ENCODE measurements at regions not wholly inside any gene's neighbourhood (a gene's known extent, or its start where the extent isn't known, plus 50 kb on each side); places are given as distances from the start of the nearest gene placed in this dataset.
A peak's percentile ranks its signal among the peaks of the same experiment; 100 is the strongest.

DNA sequence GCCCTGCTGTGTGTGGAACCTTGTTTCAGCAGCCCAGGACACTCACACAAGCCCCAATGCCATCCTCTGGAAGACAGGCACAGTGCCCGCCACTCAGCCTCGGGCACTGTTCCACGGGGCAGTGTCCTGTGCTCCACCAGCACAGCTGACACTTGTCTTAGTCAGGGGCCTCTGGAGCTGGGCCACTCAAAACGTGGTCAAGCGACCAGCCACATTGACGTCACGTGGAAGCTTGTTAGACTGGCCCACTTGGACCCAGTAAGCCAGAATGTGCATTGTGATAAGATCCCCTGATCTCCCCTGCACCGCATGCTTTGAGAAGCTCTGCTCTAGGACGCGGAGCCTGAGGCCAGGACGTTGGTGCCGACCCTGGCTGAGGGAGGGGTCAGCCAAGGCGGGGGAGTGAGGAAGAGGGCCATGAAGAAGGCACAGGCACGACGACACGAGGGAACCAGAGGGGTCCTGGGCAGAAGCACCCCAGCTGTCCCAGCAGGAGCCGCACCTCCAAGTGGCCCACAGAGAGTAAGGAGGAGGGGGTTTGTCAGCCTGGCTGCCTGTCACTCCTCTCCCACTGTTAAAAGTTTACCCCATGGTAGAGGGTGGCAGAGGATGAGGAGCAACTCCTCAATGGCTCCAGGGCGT lies 64.6 kb downstream of the LINC01488 start:
- Histone ChIP-seq H3K27me3 (no peaks in the 10 kb centered on the region), H3K27ac (no peak overlapping the region), H3K4me1 (peaks cover 4 to 14% of the 10 kb centered on the region in 2 donors), H3K9me3 (no peaks in the 10 kb centered on the region), H3K36me3 (no peaks in the 10 kb centered on the region), H3K4me3 (replicated peaks in 1 of 3) (no peak overlapping the region)
- peak; percentile 66 to 68 for DNase-seq
- intact Hi-C loops (cut with DNase I) = no loop called here
- 57 to 69% methylated on average over 13 to 14 of the region's 18 CpGs for WGBS, 2 donors
- TF ChIP-seq POLR2A (IDR thresholded peaks at IDR 0.05) = no peak
- TF ChIP-seq, protein P1, sequence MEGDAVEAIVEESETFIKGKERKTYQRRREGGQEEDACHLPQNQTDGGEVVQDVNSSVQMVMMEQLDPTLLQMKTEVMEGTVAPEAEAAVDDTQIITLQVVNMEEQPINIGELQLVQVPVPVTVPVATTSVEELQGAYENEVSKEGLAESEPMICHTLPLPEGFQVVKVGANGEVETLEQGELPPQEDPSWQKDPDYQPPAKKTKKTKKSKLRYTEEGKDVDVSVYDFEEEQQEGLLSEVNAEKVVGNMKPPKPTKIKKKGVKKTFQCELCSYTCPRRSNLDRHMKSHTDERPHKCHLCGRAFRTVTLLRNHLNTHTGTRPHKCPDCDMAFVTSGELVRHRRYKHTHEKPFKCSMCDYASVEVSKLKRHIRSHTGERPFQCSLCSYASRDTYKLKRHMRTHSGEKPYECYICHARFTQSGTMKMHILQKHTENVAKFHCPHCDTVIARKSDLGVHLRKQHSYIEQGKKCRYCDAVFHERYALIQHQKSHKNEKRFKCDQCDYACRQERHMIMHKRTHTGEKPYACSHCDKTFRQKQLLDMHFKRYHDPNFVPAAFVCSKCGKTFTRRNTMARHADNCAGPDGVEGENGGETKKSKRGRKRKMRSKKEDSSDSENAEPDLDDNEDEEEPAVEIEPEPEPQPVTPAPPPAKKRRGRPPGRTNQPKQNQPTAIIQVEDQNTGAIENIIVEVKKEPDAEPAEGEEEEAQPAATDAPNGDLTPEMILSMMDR (IDR thresholded peaks at IDR 0.05) = no peak

DNA sequence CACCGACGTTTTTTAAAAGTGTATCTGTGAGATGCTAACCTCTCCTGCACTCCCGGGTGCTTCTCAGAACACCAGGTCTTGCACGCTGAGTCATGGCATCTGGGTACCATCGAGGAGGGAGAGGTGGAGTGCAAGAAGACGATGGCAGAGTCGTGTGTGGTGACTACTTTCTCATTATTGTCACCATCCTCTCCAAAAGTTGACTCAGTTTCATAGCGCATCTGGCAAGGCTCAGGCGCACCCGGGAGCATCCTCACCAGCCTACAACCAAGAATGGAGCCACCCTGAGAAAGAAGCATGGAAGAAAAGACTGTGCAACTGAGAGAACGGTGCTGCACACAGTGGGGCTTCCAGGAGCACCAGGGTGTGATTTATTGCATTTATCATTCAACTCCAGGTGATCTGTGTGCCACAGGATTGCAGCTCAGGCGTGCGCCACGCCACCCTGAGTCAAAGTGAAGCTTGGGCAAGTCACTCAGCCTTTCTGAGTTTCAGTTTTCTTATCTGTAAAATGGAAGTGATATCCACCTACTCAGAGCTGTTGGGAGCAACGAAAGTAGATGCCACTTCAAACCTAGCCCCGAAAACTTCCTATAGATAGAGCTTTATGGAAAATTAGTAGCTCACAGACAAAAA lies 65.4 kb downstream of the LINC01488 start:
- intact Hi-C loops (cut with DNase I) = no loop called here
- Histone ChIP-seq H3K27me3 (no peaks in the 10 kb centered on the region), H3K4me1 (peaks cover 0 to 7% of the 10 kb centered on the region in 2 donors), H3K27ac (no peak overlapping the region), H3K4me3 (replicated peaks in 1 of 3) (no peak overlapping the region), H3K9me3 (no peaks in the 10 kb centered on the region), H3K36me3 (no peaks in the 10 kb centered on the region)
- TF ChIP-seq POLR2A (IDR thresholded peaks at IDR 0.05) = no peak
- TF ChIP-seq, protein P1 (IDR thresholded peaks at IDR 0.05) = no peak
- WGBS, 2 donors = 86 to 93% methylated on average over 16 of the region's 16 CpGs
- DNase-seq = no peak

DNA sequence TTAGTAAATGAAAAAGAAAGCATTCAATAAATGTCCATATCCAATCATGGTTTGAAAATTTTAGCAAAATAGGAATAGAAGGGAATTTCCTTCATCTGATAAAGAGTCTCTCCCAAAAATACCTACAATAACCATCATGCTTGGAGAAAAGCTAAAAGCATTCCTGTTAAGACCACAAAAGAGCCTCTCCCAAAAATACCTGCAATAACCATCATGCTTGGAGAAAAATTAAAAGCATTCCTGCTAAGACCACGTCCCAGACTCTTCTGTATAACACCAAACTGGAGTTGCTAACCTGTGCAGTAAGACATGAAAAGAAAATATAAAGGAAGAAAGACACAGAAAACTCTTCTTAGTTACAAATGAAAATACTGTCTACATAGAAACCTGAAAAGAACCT lies 69.4 kb downstream of the LINC01488 start:
- Histone ChIP-seq H3K4me1 (no peaks in the 10 kb centered on the region), H3K27me3 (no peaks in the 10 kb centered on the region), H3K9me3 (no peaks in the 10 kb centered on the region), H3K4me3 (replicated peaks in 1 of 3) (no peak overlapping the region), H3K36me3 (no peaks in the 10 kb centered on the region), H3K27ac (no peak overlapping the region)
- WGBS, 2 donors = 76 to 82% methylated on average over 1 of the region's 1 CpG
- TF ChIP-seq, protein P1 (IDR thresholded peaks at IDR 0.05) = no peak
- TF ChIP-seq POLR2A (IDR thresholded peaks at IDR 0.05) = no peak
- intact Hi-C loops (cut with DNase I) = no loop called here
- no peak for DNase-seq

DNA sequence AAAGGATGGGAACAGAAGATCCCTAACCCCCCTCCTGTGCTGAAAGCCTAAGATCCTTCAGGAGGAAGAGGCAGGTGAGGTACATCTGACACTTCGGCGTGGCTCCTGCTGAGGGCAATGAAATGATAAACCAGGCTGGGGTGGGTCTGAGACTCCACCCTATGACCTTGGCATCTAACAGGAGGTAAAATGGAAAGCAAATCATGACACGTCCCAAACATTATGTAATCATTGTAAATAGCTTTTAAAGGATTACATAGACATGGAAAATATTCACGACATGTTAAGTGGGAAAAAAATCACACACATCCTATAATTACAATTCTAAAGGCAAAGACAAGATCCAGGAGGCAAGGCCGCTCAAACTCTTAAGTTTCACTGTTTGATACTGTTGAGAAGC lies 70.5 kb downstream of the LINC01488 start:
- no peaks in the 10 kb centered on the region for H3K4me1 ChIP-seq
- H3K36me3 ChIP-seq = no peaks in the 10 kb centered on the region
- no peak for TF ChIP-seq POLR2A (IDR thresholded peaks at IDR 0.05)
- TF ChIP-seq, protein P1 (IDR thresholded peaks at IDR 0.05) = no peak
- intact Hi-C loops (cut with DNase I) = no loop called here
- H3K4me3 ChIP-seq (replicated peaks in 1 of 3) = no peak overlapping the region
- H3K27ac ChIP-seq = no peak overlapping the region
- no peaks in the 10 kb centered on the region for H3K27me3 ChIP-seq
- no peak for DNase-seq
- WGBS, 2 donors = 92 to 93% methylated on average over 5 of the region's 5 CpGs
- H3K9me3 ChIP-seq = no peaks in the 10 kb centered on the region

DNA sequence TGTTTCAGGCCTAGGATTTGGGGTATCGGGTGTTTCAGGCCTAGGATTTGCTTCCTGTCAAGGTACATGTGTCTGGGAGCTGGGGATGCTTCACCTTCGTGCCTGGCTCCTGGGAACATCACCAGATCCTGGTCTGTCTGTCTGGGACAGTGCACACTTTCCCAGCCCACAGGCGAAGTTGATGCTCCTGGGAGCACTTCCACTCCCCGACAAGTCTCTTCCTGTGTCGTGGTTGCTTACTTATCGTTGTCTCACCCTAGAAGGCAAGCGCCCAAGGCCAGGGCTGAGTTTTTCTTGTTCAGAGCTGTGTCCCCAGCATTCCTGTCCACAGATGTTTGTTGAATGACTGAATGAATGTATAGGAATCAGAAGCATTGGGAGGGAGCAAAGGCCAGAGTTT lies 71.5 kb downstream of the LINC01488 start:
- H3K36me3 ChIP-seq = no peaks in the 10 kb centered on the region
- no peaks in the 10 kb centered on the region for H3K9me3 ChIP-seq
- WGBS, 2 donors = 93 to 97% methylated on average over 7 of the region's 7 CpGs
- intact Hi-C loops (cut with DNase I) = no loop called here
- H3K4me3 ChIP-seq (replicated peaks in 1 of 3) = no peak overlapping the region
- H3K4me1 ChIP-seq = no peaks in the 10 kb centered on the region
- TF ChIP-seq, protein P1 (IDR thresholded peaks at IDR 0.05) = no peak
- no peak for TF ChIP-seq POLR2A (IDR thresholded peaks at IDR 0.05)
- H3K27me3 ChIP-seq = no peaks in the 10 kb centered on the region
- no peak overlapping the region for H3K27ac ChIP-seq
- no peak for DNase-seq
